Suprapubic skin (tissue), 4 donors: ENCODE measurements at regions not wholly inside any gene's neighbourhood (a gene's known extent, or its start where the extent isn't known, plus 50 kb on each side); places are given as distances from the start of the nearest gene placed in this dataset.

Experiments
- DNase-seq, 2 donors: peaks; one replicate each; pipeline ENCODE4 v3.0.0-alpha.2; 2019; ENCODE audit warnings: low spot score in 2 of 2
- H3K27ac ChIP-seq: fragments of 200-600 bp; sonication (generic); one replicate; pipeline ENCODE4 v1.5.1; 2019
- H3K27me3 ChIP-seq: fragments of 200-600 bp; sonication (generic); one replicate; pipeline ENCODE4 v1.5.1; 2019
- H3K36me3 ChIP-seq: fragments of 200-600 bp; sonication (generic); one replicate; pipeline ENCODE4 v1.5.1; 2019
- H3K4me1 ChIP-seq: fragments of 200-600 bp; sonication (generic); one replicate; pipeline ENCODE4 v1.5.1; 2019
- H3K4me3 ChIP-seq: fragments of 200-600 bp; sonication (generic); one replicate; pipeline ENCODE4 v1.5.1; 2019; ENCODE audit warnings: mild to moderate bottlenecking
- H3K9me3 ChIP-seq: fragments of 200-600 bp; sonication (generic); one replicate; pipeline ENCODE4 v1.5.1; 2019
- CTCF ChIP-seq, 2 donors: fragments of 200-600 bp in 1 of 2; fragments of 450-650 bp in 1 of 2; sonication (generic) in 1 of 2; IDR thresholded peaks; one replicate each; pipeline ENCODE4 v1.5.1; 2016 to 2019; ENCODE audit warnings: antibody characterized with exemption in 2 of 2, mild to moderate bottlenecking in 1 of 2, moderate library complexity in 1 of 2
- EP300 ChIP-seq: sonication (generic); formaldehyde crosslinking; IDR thresholded peaks from one replicate; pipeline ENCODE4 v1.6.1; 2017; ENCODE audit warnings: antibody characterized with exemption
- POLR2A ChIP-seq, 2 donors: fragments of 450-650 bp; IDR thresholded peaks; one replicate each; pipeline ENCODE4 v1.6.1; 2017; ENCODE audit warnings: antibody characterized with exemption in 2 of 2, mild to moderate bottlenecking in 2 of 2, moderate library complexity in 2 of 2
- POLR2AphosphoS5 ChIP-seq, 3 donors: sonication (generic); formaldehyde crosslinking; IDR thresholded peaks; one replicate each; pipeline ENCODE4 v1.6.1; 2017; ENCODE audit warnings: antibody characterized with exemption in 3 of 3
- WGBS: methylation state at CpG from one replicate; pipeline ENCODE4 v1.1.5; 2018; 5-methylcytosine and 5-hydroxymethylcytosine counted together

GRCh38 chr14:39766397-39767000, 334.3 kb upstream of the FBXO33 start:
- Histone ChIP-seq H3K9me3 (no peaks in the 10 kb centered on the region), H3K27ac (no peak overlapping the region), H3K36me3 (no peaks in the 10 kb centered on the region), H3K4me3 (no peak overlapping the region), H3K4me1 (no peaks in the 10 kb centered on the region), H3K27me3 (no peaks in the 10 kb centered on the region)
- no peak for TF ChIP-seq CTCF (IDR thresholded peaks at IDR 0.05)
- no peak for TF ChIP-seq POLR2A (IDR thresholded peaks at IDR 0.05)
- TF ChIP-seq EP300: no peak
- no peak for TF ChIP-seq POLR2AphosphoS5 (IDR thresholded peaks at IDR 0.05)
- WGBS: 68% methylated on average over 7 of the region's 7 CpGs
- no peak for DNase-seq

GRCh38 chr14:39765676-39766075, 333.4 kb upstream of the FBXO33 start:
- WGBS: 70% methylated on average over 2 of the region's 2 CpGs
- H3K4me1 ChIP-seq: no peaks in the 10 kb centered on the region
- no peaks in the 10 kb centered on the region for H3K36me3 ChIP-seq
- no peak overlapping the region for H3K4me3 ChIP-seq
- no peak for TF ChIP-seq EP300
- TF ChIP-seq POLR2AphosphoS5 (IDR thresholded peaks at IDR 0.05): no peak
- no peak for TF ChIP-seq POLR2A (IDR thresholded peaks at IDR 0.05)
- TF ChIP-seq CTCF (IDR thresholded peaks at IDR 0.05): no peak
- no peaks in the 10 kb centered on the region for H3K9me3 ChIP-seq
- no peak for DNase-seq
- H3K27me3 ChIP-seq: no peaks in the 10 kb centered on the region
- H3K27ac ChIP-seq: no peak overlapping the region

- no peak overlapping the region for H3K27ac ChIP-seq
- 100% methylated on average over 1 of the region's 1 CpG for WGBS
These were observed 331.2 kb upstream of the FBXO33 start for GRCh38 chr14:39763402-39763890.

GRCh38 chr14:39762576-39763401, 330.6 kb upstream of the FBXO33 start:
- Histone ChIP-seq H3K27ac (no peak overlapping the region), H3K4me3 (no peak overlapping the region), H3K27me3 (no peaks in the 10 kb centered on the region), H3K9me3 (no peaks in the 10 kb centered on the region), H3K36me3 (no peaks in the 10 kb centered on the region), H3K4me1 (no peaks in the 10 kb centered on the region)
- DNase-seq: no peak
- WGBS: 46% methylated on average over 16 of the region's 16 CpGs
- no peak for TF ChIP-seq EP300
- no peak for TF ChIP-seq POLR2A (IDR thresholded peaks at IDR 0.05)
- no peak for TF ChIP-seq POLR2AphosphoS5 (IDR thresholded peaks at IDR 0.05)
- no peak for TF ChIP-seq CTCF (IDR thresholded peaks at IDR 0.05)

More at GRCh38 chr14:39763402-39763890, 331.2 kb upstream of the FBXO33 start:
- no peak overlapping the region for H3K4me3 ChIP-seq
- H3K27me3 ChIP-seq: no peaks in the 10 kb centered on the region
- DNase-seq: no peak
- no peaks in the 10 kb centered on the region for H3K9me3 ChIP-seq
- no peak for TF ChIP-seq CTCF (IDR thresholded peaks at IDR 0.05)
- H3K36me3 ChIP-seq: no peaks in the 10 kb centered on the region
- no peaks in the 10 kb centered on the region for H3K4me1 ChIP-seq

- Histone ChIP-seq H3K4me3 (no peak overlapping the region), H3K27ac (no peak overlapping the region), H3K9me3 (no peaks in the 10 kb centered on the region), H3K27me3 (no peaks in the 10 kb centered on the region), H3K36me3 (no peaks in the 10 kb centered on the region), H3K4me1 (no peaks in the 10 kb centered on the region)
- no peak for DNase-seq
- no peak for TF ChIP-seq POLR2A (IDR thresholded peaks at IDR 0.05)
- TF ChIP-seq POLR2AphosphoS5 (IDR thresholded peaks at IDR 0.05): no peak
- TF ChIP-seq CTCF (IDR thresholded peaks at IDR 0.05): no peak
- TF ChIP-seq EP300: no peak
These were observed 323.1 kb upstream of the FBXO33 start for GRCh38 chr14:39755269-39755878.
